NCI-H345 (cell line): ENCODE measurements at regions not wholly inside any gene's neighbourhood (a gene's known extent, or its start where the extent isn't known, plus 50 kb on each side); places are given as distances from the start of the nearest gene placed in this dataset.
A peak's percentile ranks its signal among the peaks of the same experiment; 100 is the strongest.
"Not testable (repeated sequence)": the region's sequence is repeated elsewhere in the genome, so short reads cannot be mapped to it uniquely, and the experiment has no call there.

Source experiments
- DNase-seq: peaks from one replicate; lab custom pipeline; 2025; lab: John Stamatoyannopoulos, UW

GRCh38 chr21:18831942-18832676 is 428.5 kb upstream of the TMPRSS15 start:
- no peak for DNase-seq

- no peak for DNase-seq
Observed at GRCh38 chr21:18832950-18833349, 429.4 kb upstream of the TMPRSS15 start.

GRCh38 chr21:18834121-18834520 is 430.5 kb upstream of the TMPRSS15 start:
- DNase-seq = not testable (repeated sequence)

- DNase-seq = no peak
Observed at GRCh38 chr21:18840239-18840638, 436.7 kb upstream of the TMPRSS15 start.

GRCh38 chr21:18857606-18858005 is 454.0 kb upstream of the TMPRSS15 start:
- DNase-seq = not testable (repeated sequence)

- DNase-seq = no peak
Observed at GRCh38 chr21:18869104-18869503, 465.5 kb upstream of the TMPRSS15 start.

GRCh38 chr21:18877917-18878316 is 474.3 kb upstream of the TMPRSS15 start:
- no peak for DNase-seq

GRCh38 chr21:18887922-18888602 is 484.5 kb upstream of the TMPRSS15 start:
- DNase-seq = no peak

- no peak for DNase-seq
Observed at GRCh38 chr21:18893406-18893805, 489.8 kb upstream of the TMPRSS15 start.

GRCh38 chr21:18894387-18894786 is 490.8 kb upstream of the TMPRSS15 start:
- DNase-seq = no peak

GRCh38 chr21:18899261-18899660 is 495.7 kb upstream of the TMPRSS15 start:
- DNase-seq = no peak

GRCh38 chr21:18902660-18903059 is 499.1 kb upstream of the TMPRSS15 start:
- DNase-seq = no peak

GRCh38 chr21:18907076-18907475 is 503.5 kb upstream of the TMPRSS15 start:
- no peak for DNase-seq

- DNase-seq = no peak
Observed at GRCh38 chr21:18908641-18909040, 505.1 kb upstream of the TMPRSS15 start.

GRCh38 chr21:18913914-18914313 is 510.3 kb upstream of the TMPRSS15 start:
- no peak for DNase-seq

- no peak for DNase-seq
Observed at GRCh38 chr21:18914570-18914969, 511.0 kb upstream of the TMPRSS15 start.

GRCh38 chr21:18917622-18918021 is 514.0 kb upstream of the TMPRSS15 start:
- DNase-seq = no peak

- DNase-seq = no peak
Observed at GRCh38 chr21:18931237-18931636, 527.7 kb upstream of the TMPRSS15 start.

- DNase-seq = no peak
Observed at GRCh38 chr21:18937337-18937736, 533.8 kb upstream of the TMPRSS15 start.

- no peak for DNase-seq
Observed at GRCh38 chr21:18940791-18941190, 537.2 kb upstream of the TMPRSS15 start.

- DNase-seq = no peak
Observed at GRCh38 chr21:18950045-18950740, 546.6 kb upstream of the TMPRSS15 start.

- DNase-seq = peak; percentile 21
Observed at GRCh38 chr21:18951271-18952038, 547.9 kb upstream of the TMPRSS15 start.
